ENCODE measurements at regions not wholly inside any gene's neighbourhood (a gene's known extent, or its start where the extent isn't known, plus 50 kb on each side); places are given as distances from the start of the nearest gene placed in this dataset.

DNA sequence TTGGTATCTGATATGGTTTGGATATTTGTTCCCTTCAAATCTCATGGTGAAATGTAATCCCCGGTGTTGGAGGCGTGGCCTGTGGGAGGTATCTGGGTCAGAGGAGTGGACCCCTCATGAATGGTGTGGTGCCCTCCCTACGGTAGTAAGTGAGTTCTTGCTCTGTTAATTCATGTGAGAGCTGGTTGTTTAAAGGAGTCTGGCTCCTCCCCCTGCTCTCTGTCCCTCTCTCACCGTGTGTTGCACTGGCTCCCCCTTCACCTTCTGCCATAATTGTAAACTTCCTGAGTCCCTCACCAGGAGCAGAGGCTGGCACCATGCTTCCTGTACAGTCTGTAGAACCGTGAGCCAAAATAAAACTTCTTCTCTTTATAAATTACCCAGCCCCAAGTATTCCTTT lies 246.9 kb upstream of the AGTR1 start:
- DNase-seq (ENCODE audit: insufficient read length, low spot score) (no peak), FAIRE-seq (no peak)
- TF ChIP-seq SPI1 (IDR thresholded peaks at IDR 0.05; ENCODE audit: low read depth, low read length) (no peak), POU2F2 (IDR thresholded peaks at IDR 0.05; ENCODE audit: low read depth, low read length) (no peak), POLR2AphosphoS5 (IDR thresholded peaks at IDR 0.05; ENCODE audit: low read depth, low read length) (no peak), PAX5 (IDR thresholded peaks at IDR 0.05; ENCODE audit: insufficient read depth, low read length, severe bottlenecking) (no peak), TAF1 (IDR thresholded peaks at IDR 0.05; ENCODE audit: low read depth, low read length) (no peak), POLR2A (IDR thresholded peaks at IDR 0.05; ENCODE audit: low read depth, low read length) (no peak)

GRCh38 chr3:148451969-148452368 lies 245.7 kb upstream of the AGTR1 start:
- no peak for FAIRE-seq
- TF ChIP-seq POU2F2 (IDR thresholded peaks at IDR 0.05; ENCODE audit: low read depth, low read length), result no peak
- no peak for TF ChIP-seq PAX5 (IDR thresholded peaks at IDR 0.05; ENCODE audit: insufficient read depth, low read length, severe bottlenecking)
- TF ChIP-seq TAF1 (IDR thresholded peaks at IDR 0.05; ENCODE audit: low read depth, low read length), result no peak
- TF ChIP-seq SPI1 (IDR thresholded peaks at IDR 0.05; ENCODE audit: low read depth, low read length), result no peak
- TF ChIP-seq POLR2AphosphoS5 (IDR thresholded peaks at IDR 0.05; ENCODE audit: low read depth, low read length), result no peak
- TF ChIP-seq POLR2A (IDR thresholded peaks at IDR 0.05; ENCODE audit: low read depth, low read length), result no peak
- DNase-seq (ENCODE audit: insufficient read length, low spot score), result no peak

GRCh38 chr3:148453781-148454191 lies 243.9 kb upstream of the AGTR1 start:
- TF ChIP-seq SPI1 (IDR thresholded peaks at IDR 0.05; ENCODE audit: low read depth, low read length) (no peak), TAF1 (IDR thresholded peaks at IDR 0.05; ENCODE audit: low read depth, low read length) (no peak), POU2F2 (IDR thresholded peaks at IDR 0.05; ENCODE audit: low read depth, low read length) (no peak), POLR2AphosphoS5 (IDR thresholded peaks at IDR 0.05; ENCODE audit: low read depth, low read length) (no peak), POLR2A (IDR thresholded peaks at IDR 0.05; ENCODE audit: low read depth, low read length) (no peak), PAX5 (IDR thresholded peaks at IDR 0.05; ENCODE audit: insufficient read depth, low read length, severe bottlenecking) (no peak)
- no peak for DNase-seq (ENCODE audit: insufficient read length, low spot score)
- FAIRE-seq, result no peak

- TF ChIP-seq POU2F2 (IDR thresholded peaks at IDR 0.05; ENCODE audit: low read depth, low read length) (no peak), PAX5 (IDR thresholded peaks at IDR 0.05; ENCODE audit: insufficient read depth, low read length, severe bottlenecking) (no peak), TAF1 (IDR thresholded peaks at IDR 0.05; ENCODE audit: low read depth, low read length) (no peak), POLR2AphosphoS5 (IDR thresholded peaks at IDR 0.05; ENCODE audit: low read depth, low read length) (no peak), POLR2A (IDR thresholded peaks at IDR 0.05; ENCODE audit: low read depth, low read length) (no peak), SPI1 (IDR thresholded peaks at IDR 0.05; ENCODE audit: low read depth, low read length) (no peak)
- no peak for DNase-seq (ENCODE audit: insufficient read length, low spot score)
- FAIRE-seq, result no peak
Observed at GRCh38 chr3:148455098-148455497, 242.6 kb upstream of the AGTR1 start.

GRCh38 chr3:148457886-148458285 lies 239.8 kb upstream of the AGTR1 start:
- DNase-seq (ENCODE audit: insufficient read length, low spot score) (no peak), FAIRE-seq (no peak)
- no peak for TF ChIP-seq TAF1 (IDR thresholded peaks at IDR 0.05; ENCODE audit: low read depth, low read length)
- no peak for TF ChIP-seq POLR2AphosphoS5 (IDR thresholded peaks at IDR 0.05; ENCODE audit: low read depth, low read length)
- no peak for TF ChIP-seq POU2F2 (IDR thresholded peaks at IDR 0.05; ENCODE audit: low read depth, low read length)
- TF ChIP-seq SPI1 (IDR thresholded peaks at IDR 0.05; ENCODE audit: low read depth, low read length), result no peak
- no peak for TF ChIP-seq PAX5 (IDR thresholded peaks at IDR 0.05; ENCODE audit: insufficient read depth, low read length, severe bottlenecking)
- no peak for TF ChIP-seq POLR2A (IDR thresholded peaks at IDR 0.05; ENCODE audit: low read depth, low read length)

DNA sequence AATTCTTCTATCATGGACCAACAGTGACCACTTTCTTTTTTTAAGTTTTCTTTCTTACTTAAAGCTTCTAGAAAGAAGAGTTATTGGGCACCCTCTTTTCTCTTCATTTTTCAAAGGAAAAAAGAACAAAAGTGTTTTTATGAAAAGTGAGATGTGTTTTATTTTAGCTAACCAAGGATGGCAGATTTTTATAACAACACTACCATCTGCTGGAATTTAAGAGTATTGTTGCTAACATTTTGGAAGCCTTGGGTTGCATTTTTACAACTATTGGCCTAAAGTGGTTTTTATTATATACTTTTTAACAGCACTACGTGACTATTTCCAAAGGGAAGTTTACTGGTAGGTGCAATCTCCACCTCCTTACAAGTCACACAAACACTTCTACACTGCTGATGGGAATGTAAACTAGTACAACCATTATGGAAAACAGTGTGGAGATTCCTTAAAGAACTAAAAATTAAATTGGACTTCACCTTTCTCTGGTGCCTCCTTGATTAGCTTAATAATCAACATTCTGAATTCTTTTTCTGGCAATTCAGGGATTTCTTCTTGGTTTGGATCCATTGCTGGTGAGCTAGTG lies 237.7 kb upstream of the AGTR1 start:
- FAIRE-seq (no peak), DNase-seq (ENCODE audit: insufficient read length, low spot score) (no peak)

GRCh38 chr3:148460686-148461085 lies 237.0 kb upstream of the AGTR1 start:
- no peak for TF ChIP-seq SPI1 (IDR thresholded peaks at IDR 0.05; ENCODE audit: low read depth, low read length)
- FAIRE-seq, result no peak
- DNase-seq (ENCODE audit: insufficient read length, low spot score), result no peak

More for the DNA sequence above, 237.7 kb upstream of the AGTR1 start:
- TF ChIP-seq SPI1 (IDR thresholded peaks at IDR 0.05; ENCODE audit: low read depth, low read length) (no peak), POLR2AphosphoS5 (IDR thresholded peaks at IDR 0.05; ENCODE audit: low read depth, low read length) (no peak), POLR2A (IDR thresholded peaks at IDR 0.05; ENCODE audit: low read depth, low read length) (no peak), PAX5 (IDR thresholded peaks at IDR 0.05; ENCODE audit: insufficient read depth, low read length, severe bottlenecking) (no peak), POU2F2 (IDR thresholded peaks at IDR 0.05; ENCODE audit: low read depth, low read length) (no peak), TAF1 (IDR thresholded peaks at IDR 0.05; ENCODE audit: low read depth, low read length) (no peak)

GRCh38 chr3:148464246-148464645 lies 233.5 kb upstream of the AGTR1 start:
- FAIRE-seq (no peak), DNase-seq (ENCODE audit: insufficient read length, low spot score) (no peak)
- TF ChIP-seq POU2F2 (IDR thresholded peaks at IDR 0.05; ENCODE audit: low read depth, low read length), result no peak
- TF ChIP-seq POLR2A (IDR thresholded peaks at IDR 0.05; ENCODE audit: low read depth, low read length), result no peak
- no peak for TF ChIP-seq TAF1 (IDR thresholded peaks at IDR 0.05; ENCODE audit: low read depth, low read length)
- TF ChIP-seq SPI1 (IDR thresholded peaks at IDR 0.05; ENCODE audit: low read depth, low read length), result no peak

GRCh38 chr3:148466143-148466542 lies 231.6 kb upstream of the AGTR1 start:
- no peak for TF ChIP-seq POLR2A (IDR thresholded peaks at IDR 0.05; ENCODE audit: low read depth, low read length)
- DNase-seq (ENCODE audit: insufficient read length, low spot score) (no peak), FAIRE-seq (no peak)

DNA sequence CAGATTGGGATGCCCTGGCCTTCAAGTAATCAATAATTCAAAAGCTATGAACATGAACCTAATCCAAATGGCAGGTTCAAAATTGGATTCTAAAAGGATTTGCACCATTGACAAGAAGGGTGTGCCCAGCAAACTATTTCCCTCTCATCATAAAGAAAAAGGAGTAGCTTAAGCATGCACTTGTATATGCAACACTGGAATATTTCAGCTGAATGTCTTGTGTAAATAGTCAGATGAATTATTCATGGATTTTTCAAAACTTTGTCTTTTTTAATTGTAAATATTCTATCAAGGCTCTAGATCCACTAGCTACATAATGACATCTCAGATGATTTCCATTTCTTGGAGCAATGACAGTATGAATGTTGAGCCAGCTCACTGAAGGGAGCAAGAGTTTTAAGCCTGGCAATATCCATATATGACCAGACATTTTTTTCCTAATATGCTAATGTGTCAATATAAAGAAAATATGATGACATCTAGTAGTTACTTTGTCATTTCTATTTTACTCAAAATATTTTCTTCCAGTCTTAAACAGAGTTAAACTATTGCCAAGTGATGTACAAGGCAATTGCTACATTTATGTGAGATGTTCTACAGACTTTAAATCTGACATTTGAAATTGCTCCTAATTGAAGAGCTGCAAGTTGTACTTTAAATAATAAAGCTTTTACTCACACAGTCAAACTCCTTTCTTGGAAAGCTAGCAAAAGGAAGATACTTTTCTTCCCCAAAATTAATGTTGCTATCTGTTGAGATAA lies 230.5 kb upstream of the AGTR1 start:
- FAIRE-seq (no peak), DNase-seq (ENCODE audit: insufficient read length, low spot score) (no peak)
- TF ChIP-seq PAX5 (IDR thresholded peaks at IDR 0.05; ENCODE audit: insufficient read depth, low read length, severe bottlenecking) (no peak), POU2F2 (IDR thresholded peaks at IDR 0.05; ENCODE audit: low read depth, low read length) (no peak), TAF1 (IDR thresholded peaks at IDR 0.05; ENCODE audit: low read depth, low read length) (no peak)

Data from GM12891 (cell line).